22Rv1 (cell line): ENCODE measurements at regions not wholly inside any gene's neighbourhood (a gene's known extent, or its start where the extent isn't known, plus 50 kb on each side); places are given as distances from the start of the nearest gene placed in this dataset.

Source experiments
- ZFX ChIP-seq: fragments of 450-650 bp; IDR thresholded peaks from 2 replicates; pipeline ENCODE4 v1.6.1; 2017; ENCODE audit warnings: antibody characterized with exemption, borderline replicate concordance
- TF ChIP-seq, protein P1 (sequence below): fragments of 450-650 bp; IDR thresholded peaks from 2 replicates; pipeline ENCODE4 v1.5.1; 2017; ENCODE audit warnings: mild to moderate bottlenecking

DNA sequence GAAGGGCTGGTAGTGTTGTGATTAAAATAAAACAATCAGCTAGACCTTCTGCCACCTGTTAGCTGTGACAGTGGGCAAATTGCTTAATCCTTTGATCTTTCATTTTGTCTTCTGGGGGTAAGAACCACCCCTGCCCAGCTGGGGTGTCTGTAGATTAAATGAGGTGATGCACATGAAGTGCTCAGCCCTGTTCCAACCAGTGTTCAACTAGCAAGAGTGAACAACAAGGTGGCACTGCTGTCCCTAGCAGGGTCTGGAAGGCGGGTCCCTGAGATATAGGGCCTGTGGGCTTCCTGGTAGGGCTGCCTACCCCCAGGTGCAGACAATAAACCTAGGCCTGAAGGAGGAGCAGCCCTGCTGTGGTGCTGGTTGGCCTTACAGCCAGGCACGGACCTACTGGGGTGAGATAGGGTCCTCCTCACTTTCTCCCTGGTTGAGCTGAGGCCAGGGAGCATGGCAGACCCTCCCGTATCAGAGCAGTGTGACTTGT is 60.6 kb downstream of the ARL6IP4 start:
- TF ChIP-seq, protein P1, sequence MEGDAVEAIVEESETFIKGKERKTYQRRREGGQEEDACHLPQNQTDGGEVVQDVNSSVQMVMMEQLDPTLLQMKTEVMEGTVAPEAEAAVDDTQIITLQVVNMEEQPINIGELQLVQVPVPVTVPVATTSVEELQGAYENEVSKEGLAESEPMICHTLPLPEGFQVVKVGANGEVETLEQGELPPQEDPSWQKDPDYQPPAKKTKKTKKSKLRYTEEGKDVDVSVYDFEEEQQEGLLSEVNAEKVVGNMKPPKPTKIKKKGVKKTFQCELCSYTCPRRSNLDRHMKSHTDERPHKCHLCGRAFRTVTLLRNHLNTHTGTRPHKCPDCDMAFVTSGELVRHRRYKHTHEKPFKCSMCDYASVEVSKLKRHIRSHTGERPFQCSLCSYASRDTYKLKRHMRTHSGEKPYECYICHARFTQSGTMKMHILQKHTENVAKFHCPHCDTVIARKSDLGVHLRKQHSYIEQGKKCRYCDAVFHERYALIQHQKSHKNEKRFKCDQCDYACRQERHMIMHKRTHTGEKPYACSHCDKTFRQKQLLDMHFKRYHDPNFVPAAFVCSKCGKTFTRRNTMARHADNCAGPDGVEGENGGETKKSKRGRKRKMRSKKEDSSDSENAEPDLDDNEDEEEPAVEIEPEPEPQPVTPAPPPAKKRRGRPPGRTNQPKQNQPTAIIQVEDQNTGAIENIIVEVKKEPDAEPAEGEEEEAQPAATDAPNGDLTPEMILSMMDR = no peak
- TF ChIP-seq ZFX = no peak
